ENCODE measurements at regions not wholly inside any gene's neighbourhood (a gene's known extent, or its start where the extent isn't known, plus 50 kb on each side); places are given as distances from the start of the nearest gene placed in this dataset.

DNA sequence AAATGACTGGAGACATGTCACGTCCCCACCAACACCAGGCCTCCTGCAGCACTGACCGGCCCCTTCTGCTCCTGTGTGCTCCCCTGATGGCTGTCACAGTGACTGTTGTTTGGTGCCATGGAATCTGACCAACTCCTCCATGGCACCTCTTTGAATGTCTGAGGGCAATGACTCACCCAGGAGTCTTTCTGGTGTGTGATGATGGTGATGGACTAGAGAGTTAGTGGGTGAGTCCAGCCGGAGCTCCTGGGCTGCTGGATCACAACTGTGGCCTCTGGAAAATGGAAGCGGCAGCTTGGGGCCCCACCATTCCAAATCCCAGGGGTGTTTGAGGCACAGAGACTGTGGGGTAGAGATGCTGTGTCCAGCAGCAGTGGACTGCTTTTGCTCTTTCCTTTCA lies 133.3 kb downstream of the TFAP2C start:
- DNase-seq (no peak), FAIRE-seq (no peak)
- no peaks in the 10 kb centered on the region for H3K4me1 ChIP-seq (ENCODE audit: control insufficient read depth in 2 of 3, insufficient read depth in 2 of 3, low read depth in 1 of 3, low read length in 3 of 3)
- TF ChIP-seq, protein P1, sequence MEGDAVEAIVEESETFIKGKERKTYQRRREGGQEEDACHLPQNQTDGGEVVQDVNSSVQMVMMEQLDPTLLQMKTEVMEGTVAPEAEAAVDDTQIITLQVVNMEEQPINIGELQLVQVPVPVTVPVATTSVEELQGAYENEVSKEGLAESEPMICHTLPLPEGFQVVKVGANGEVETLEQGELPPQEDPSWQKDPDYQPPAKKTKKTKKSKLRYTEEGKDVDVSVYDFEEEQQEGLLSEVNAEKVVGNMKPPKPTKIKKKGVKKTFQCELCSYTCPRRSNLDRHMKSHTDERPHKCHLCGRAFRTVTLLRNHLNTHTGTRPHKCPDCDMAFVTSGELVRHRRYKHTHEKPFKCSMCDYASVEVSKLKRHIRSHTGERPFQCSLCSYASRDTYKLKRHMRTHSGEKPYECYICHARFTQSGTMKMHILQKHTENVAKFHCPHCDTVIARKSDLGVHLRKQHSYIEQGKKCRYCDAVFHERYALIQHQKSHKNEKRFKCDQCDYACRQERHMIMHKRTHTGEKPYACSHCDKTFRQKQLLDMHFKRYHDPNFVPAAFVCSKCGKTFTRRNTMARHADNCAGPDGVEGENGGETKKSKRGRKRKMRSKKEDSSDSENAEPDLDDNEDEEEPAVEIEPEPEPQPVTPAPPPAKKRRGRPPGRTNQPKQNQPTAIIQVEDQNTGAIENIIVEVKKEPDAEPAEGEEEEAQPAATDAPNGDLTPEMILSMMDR (IDR thresholded peaks at IDR 0.05; ENCODE audit: borderline replicate concordance, extremely low read depth, insufficient read depth), result no peak
- H3K9me3 ChIP-seq (ENCODE audit: control insufficient read depth in 2 of 3, insufficient read depth in 1 of 3, low read length in 3 of 3), result no peaks in the 10 kb centered on the region
- H3K9ac ChIP-seq (ENCODE audit: low read length in 3 of 3), result no peak overlapping the region
- H3K27ac ChIP-seq (ENCODE audit: low read depth in 2 of 2, low read length in 2 of 2), result no peak overlapping the region
- no peaks in the 10 kb centered on the region for H3K27me3 ChIP-seq (ENCODE audit: control insufficient read depth, insufficient read depth, low read length)
- peaks cover 0 to 3% (median 0%) of the 10 kb centered on the region in 3 donors for H3K36me3 ChIP-seq (ENCODE audit: control insufficient read depth in 2 of 3, insufficient read depth in 3 of 3, low read length in 3 of 3)
- intact Hi-C loops (cut with DNase I), result no loop called here
- H3K4me3 ChIP-seq (ENCODE audit: low read length in 3 of 3), result no peak overlapping the region

DNA sequence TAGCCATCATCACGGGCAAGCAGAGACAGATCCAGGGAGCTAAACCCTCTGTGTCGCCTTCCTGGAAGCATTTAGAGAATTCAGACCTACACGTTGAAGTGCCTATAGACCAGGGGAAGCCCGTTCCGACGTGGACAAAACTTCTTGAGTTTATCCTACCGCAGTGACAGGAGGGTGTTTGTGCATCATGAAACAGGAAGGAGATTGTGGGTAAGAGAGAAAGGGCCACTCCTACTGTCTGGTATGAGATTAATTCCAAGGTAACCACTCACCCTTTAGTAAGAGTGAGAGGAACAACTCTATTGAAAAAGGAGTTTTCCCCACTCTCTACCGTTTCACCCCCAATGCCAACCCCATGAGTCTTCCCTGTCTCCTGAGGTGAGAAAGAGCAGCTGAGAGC lies 133.7 kb downstream of the TFAP2C start:
- H3K9ac ChIP-seq (ENCODE audit: low read length in 3 of 3), result no peak overlapping the region
- intact Hi-C loops (cut with DNase I), result no loop called here
- FAIRE-seq (no peak), DNase-seq (no peak)
- H3K27ac ChIP-seq (ENCODE audit: low read depth in 2 of 2, low read length in 2 of 2), result no peak overlapping the region
- H3K4me1 ChIP-seq (ENCODE audit: control insufficient read depth in 2 of 3, insufficient read depth in 2 of 3, low read depth in 1 of 3, low read length in 3 of 3), result no peaks in the 10 kb centered on the region
- H3K9me3 ChIP-seq (ENCODE audit: control insufficient read depth in 2 of 3, insufficient read depth in 1 of 3, low read length in 3 of 3), result no peaks in the 10 kb centered on the region
- H3K27me3 ChIP-seq (ENCODE audit: control insufficient read depth, insufficient read depth, low read length), result no peaks in the 10 kb centered on the region
- H3K4me3 ChIP-seq (ENCODE audit: low read length in 3 of 3), result no peak overlapping the region
- TF ChIP-seq, protein P1 (IDR thresholded peaks at IDR 0.05; ENCODE audit: borderline replicate concordance, extremely low read depth, insufficient read depth), result no peak
- H3K36me3 ChIP-seq (ENCODE audit: control insufficient read depth in 2 of 3, insufficient read depth in 3 of 3, low read length in 3 of 3), result peaks cover 0 to 3% (median 0%) of the 10 kb centered on the region in 3 donors

DNA sequence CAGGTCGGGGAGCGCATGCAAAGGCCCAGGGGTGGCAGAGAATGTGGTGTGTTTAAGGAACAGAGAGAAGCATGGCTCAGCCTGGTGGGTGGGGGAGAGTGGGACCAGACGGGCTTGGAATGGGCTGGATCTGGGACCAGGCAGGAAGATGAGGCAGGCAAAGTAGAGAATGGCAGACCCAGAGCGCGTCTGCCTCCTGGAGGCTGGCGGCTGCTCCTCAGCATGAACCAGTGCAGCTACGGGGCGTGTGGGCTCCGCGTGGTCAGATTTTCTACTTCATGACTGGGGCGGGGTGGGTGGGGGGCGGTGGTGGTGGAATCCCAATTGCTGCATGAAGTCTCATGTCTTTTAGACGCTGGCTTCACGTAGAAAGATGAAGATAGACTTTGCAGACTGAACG lies 135.6 kb downstream of the TFAP2C start:
- H3K27me3 ChIP-seq (ENCODE audit: control insufficient read depth, insufficient read depth, low read length), result no peaks in the 10 kb centered on the region
- H3K9me3 ChIP-seq (ENCODE audit: control insufficient read depth in 2 of 3, insufficient read depth in 1 of 3, low read length in 3 of 3), result no peaks in the 10 kb centered on the region
- no peak overlapping the region for H3K9ac ChIP-seq (ENCODE audit: low read length in 3 of 3)
- H3K27ac ChIP-seq (ENCODE audit: low read depth in 2 of 2, low read length in 2 of 2), result no peak overlapping the region
- H3K4me3 ChIP-seq (ENCODE audit: low read length in 3 of 3), result no peak overlapping the region
- intact Hi-C loops (cut with DNase I), result no loop called here
- H3K36me3 ChIP-seq (ENCODE audit: control insufficient read depth in 2 of 3, insufficient read depth in 3 of 3, low read length in 3 of 3), result peaks cover 0 to 3% (median 0%) of the 10 kb centered on the region in 3 donors
- FAIRE-seq (no peak), DNase-seq (no peak)
- TF ChIP-seq, protein P1 (IDR thresholded peaks at IDR 0.05; ENCODE audit: borderline replicate concordance, extremely low read depth, insufficient read depth), result no peak
- H3K4me1 ChIP-seq (ENCODE audit: control insufficient read depth in 2 of 3, insufficient read depth in 2 of 3, low read depth in 1 of 3, low read length in 3 of 3), result no peaks in the 10 kb centered on the region

Data from kidney (tissue), 13 donors.